ENCODE measurements at regions not wholly inside any gene's neighbourhood (a gene's known extent, or its start where the extent isn't known, plus 50 kb on each side); places are given as distances from the start of the nearest gene placed in this dataset.

DNA sequence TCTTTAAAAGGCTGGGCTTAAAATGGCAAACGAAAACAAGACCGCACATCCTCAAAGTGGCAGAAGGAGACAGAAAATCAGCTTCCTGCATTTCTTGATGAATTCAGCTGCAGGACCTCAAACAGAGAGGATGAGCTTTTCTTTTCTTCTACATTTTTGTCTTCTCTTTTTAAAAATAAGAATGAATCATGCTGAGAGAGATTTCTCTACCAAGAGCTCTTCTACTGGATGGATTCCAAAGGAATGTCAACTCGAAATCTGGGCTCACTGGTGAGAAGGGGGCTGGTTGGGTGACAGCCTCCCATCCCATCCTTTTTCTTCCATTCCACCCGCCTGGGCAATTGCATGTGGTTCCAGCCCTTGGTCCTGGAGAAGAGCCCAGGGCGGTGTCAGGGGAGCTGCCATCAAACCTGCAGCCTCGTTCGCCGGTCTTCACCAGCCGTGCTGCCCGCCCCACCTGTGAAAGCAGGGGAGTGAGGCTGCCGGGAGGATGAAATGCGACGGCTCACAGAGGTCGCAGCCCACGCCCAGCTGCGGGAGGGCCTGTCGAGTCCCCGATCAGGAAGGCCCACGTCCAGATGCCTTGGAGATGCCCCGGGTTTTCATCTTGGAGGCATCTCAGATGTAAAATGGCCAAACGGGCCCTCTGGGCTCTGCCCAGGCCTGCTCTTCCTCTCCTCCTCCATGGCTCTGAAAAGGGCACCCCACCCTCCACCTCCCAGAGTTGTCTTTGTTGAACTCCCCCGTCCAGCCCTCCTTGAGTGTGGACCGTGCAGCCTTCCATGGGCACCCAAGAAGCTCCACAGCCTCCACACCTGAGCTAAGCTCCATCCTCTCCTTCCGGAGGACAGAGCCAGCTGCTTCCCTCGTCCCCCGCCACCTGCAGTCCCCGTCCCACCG lies 121.9 kb downstream of the FOXL1 start:
- intact Hi-C loops (cut with DNase I; ENCODE audit: low total_unique reads) = no loop called here
- no peaks in the 10 kb centered on the region for H3K9me3 ChIP-seq
- no peak overlapping the region for H3K4me3 ChIP-seq
- TF ChIP-seq POLR2A (IDR thresholded peaks at IDR 0.05) = no peak
- no peak for TF ChIP-seq CTCF (IDR thresholded peaks at IDR 0.05)
- WGBS, 2 donors = 70 to 84% methylated on average over 28 of the region's 28 CpGs
- H3K4me1 ChIP-seq = no peaks in the 10 kb centered on the region
- no peak overlapping the region for H3K27ac ChIP-seq
- no peak for DNase-seq
- no peaks in the 10 kb centered on the region for H3K36me3 ChIP-seq (ENCODE audit: low read depth, missing control alignments)
- no peaks in the 10 kb centered on the region for H3K27me3 ChIP-seq

- no peak for DNase-seq
Measured at GRCh38 chr16:86701286-86701975, 123.1 kb downstream of the FOXL1 start.

DNA sequence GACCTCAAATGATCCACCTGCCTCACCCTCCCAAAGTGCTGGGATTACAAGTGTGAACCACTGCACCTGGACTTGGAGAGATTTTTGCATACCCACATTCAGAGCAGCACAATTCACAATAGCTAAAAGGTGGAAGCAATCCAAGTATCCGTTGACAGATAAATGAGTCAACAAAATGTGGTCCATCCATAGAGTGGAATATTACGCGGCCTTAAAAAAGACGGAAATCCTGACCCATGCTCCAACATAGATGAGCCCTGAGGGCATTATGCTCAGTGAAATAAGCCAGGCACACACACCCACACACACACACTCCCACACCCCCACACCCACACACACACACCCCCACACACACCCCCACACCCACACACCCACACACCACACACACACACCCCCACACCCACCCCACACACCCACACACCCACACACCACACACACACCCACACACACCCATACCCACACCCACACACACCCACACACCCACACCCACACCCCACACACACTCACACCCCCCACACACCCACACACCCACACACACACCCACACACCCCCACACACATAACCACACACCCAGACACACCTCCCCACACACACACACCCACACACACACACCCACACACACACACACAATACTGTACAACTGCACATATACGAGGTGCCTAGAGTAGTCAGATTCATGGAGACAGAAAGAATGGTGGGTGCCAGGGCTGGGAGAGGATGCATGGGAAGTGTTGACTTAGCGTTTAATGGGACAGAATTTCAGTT lies 124.7 kb downstream of the FOXL1 start:
- Histone ChIP-seq H3K36me3 (ENCODE audit: low read depth, missing control alignments) (no peaks in the 10 kb centered on the region), H3K27me3 (no peaks in the 10 kb centered on the region), H3K4me3 (no peak overlapping the region), H3K27ac (no peak overlapping the region), H3K9me3 (no peaks in the 10 kb centered on the region), H3K4me1 (no peaks in the 10 kb centered on the region)
- intact Hi-C loops (cut with DNase I; ENCODE audit: low total_unique reads) = no loop called here
- 78 to 89% methylated on average over 6 of the region's 6 CpGs for WGBS, 2 donors
- TF ChIP-seq POLR2A (IDR thresholded peaks at IDR 0.05) = no peak
- no peak for TF ChIP-seq CTCF (IDR thresholded peaks at IDR 0.05)
- DNase-seq = no peak

More at GRCh38 chr16:86701286-86701975, 123.1 kb downstream of the FOXL1 start:
- H3K4me3 ChIP-seq = no peak overlapping the region
- no peaks in the 10 kb centered on the region for H3K36me3 ChIP-seq (ENCODE audit: low read depth, missing control alignments)
- H3K27ac ChIP-seq = no peak overlapping the region
- H3K4me1 ChIP-seq = no peaks in the 10 kb centered on the region
- H3K27me3 ChIP-seq = no peaks in the 10 kb centered on the region
- TF ChIP-seq CTCF (IDR thresholded peaks at IDR 0.05) (no peak), POLR2A (IDR thresholded peaks at IDR 0.05) (no peak)
- intact Hi-C loops (cut with DNase I; ENCODE audit: low total_unique reads) = no loop called here
- 47 to 87% methylated on average over 6 to 30 of the region's 30 CpGs for WGBS, 2 donors
- no peaks in the 10 kb centered on the region for H3K9me3 ChIP-seq

DNA sequence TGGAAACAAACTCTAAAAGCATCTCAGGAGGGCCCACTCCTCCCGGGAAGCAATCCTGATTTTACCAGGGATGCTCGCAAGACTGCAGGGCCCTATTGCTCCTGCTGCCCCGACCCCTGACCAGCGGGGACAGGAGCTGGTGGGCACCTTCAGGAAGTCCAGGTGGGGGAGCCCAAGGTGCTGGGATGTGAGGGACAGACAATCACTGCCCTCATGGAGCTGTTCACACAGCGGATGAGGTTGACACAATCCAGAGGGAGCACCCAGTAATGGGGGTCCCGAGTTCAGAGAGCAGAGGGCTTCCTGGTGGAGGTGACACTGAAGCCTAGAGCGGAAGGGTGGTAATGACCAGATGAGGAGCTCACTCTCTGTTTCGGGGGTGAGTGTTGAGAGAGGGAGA lies 126.2 kb downstream of the FOXL1 start:
- intact Hi-C loops (cut with DNase I; ENCODE audit: low total_unique reads) = no loop called here
- TF ChIP-seq POLR2A (IDR thresholded peaks at IDR 0.05) = no peak
- no peak for TF ChIP-seq CTCF (IDR thresholded peaks at IDR 0.05)
- Histone ChIP-seq H3K27ac (no peak overlapping the region), H3K4me1 (no peaks in the 10 kb centered on the region), H3K36me3 (ENCODE audit: low read depth, missing control alignments) (no peaks in the 10 kb centered on the region), H3K27me3 (no peaks in the 10 kb centered on the region), H3K9me3 (no peaks in the 10 kb centered on the region), H3K4me3 (no peak overlapping the region)
- DNase-seq = no peak
- 76 to 94% methylated on average over 8 of the region's 8 CpGs for WGBS, 2 donors
